H54 (cell line): ENCODE measurements at regions not wholly inside any gene's neighbourhood (a gene's known extent, or its start where the extent isn't known, plus 50 kb on each side); places are given as distances from the start of the nearest gene placed in this dataset.

Experiments used
- DNase-seq: peaks from one replicate; pipeline ENCODE4 v3.0.0; 2011; ENCODE audit warnings: low spot score, mixed read lengths; ENCODE audit not compliant: insufficient read length
- FAIRE-seq: peaks from 3 replicates; lab custom pipeline; 2011; peaks lifted over from hg19 to GRCh38; lab: Jason Lieb, UNC
- POLR2A ChIP-seq: IDR thresholded peaks from 2 replicates; pipeline ENCODE4 v1.6.1; 2011; ENCODE audit warnings: low read depth, mild to moderate bottlenecking, low read length

DNA sequence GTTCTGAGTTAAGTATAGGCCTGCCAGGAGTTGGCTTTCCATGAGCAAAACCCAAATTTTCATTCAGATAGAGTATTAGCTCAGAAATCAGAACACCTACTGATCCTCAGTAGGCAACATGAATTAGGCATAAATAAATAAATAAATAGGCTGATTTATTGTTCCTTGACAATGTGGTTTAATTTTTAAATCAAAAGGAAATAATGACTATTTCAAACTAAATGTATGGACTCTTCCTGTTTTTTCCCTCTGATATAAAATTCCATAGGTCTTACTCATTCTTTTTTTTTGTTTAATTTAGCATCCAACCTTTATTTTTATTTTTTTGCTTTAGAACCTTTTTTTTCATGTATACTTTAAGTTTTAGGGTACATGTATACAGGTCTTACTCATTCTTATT is 140.2 kb upstream of the ITGA6 start:
- no peak for FAIRE-seq
- TF ChIP-seq POLR2A, result no peak
- DNase-seq, result no peak

DNA sequence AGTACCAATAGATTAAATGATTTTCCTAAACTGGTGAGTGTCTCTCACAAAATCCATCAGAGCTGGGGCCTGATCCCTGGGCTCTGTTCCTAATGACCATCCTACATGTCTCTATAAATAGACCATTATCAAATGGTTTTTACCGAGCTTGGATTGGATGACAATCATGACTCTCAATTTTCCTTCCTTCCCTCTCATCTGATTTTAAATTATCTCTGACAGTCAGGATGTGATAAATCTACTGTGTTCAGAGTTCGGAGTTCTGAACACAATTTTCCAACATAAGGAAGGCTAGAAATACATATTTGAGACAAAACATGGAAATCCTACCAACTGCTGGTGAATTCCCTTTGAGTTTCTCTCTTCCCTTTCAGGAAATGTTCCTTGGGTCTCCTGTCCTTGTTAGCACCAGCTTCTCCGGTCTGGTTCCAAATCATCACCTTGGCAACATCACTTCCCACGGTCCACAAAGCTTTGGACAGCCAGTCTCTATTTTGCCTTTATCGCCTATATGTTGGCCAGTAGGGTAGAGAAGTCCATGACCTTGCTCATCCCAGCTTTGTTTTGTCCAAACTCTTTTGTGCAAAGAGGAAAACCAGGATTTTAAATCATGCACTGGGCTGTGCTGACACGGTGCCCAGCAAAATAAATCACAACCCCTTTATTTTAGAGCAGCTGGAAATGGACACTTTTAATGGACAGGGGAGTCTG is 139.6 kb upstream of the ITGA6 start:
- FAIRE-seq (no peak), DNase-seq (no peak)
- TF ChIP-seq POLR2A, result no peak

DNA sequence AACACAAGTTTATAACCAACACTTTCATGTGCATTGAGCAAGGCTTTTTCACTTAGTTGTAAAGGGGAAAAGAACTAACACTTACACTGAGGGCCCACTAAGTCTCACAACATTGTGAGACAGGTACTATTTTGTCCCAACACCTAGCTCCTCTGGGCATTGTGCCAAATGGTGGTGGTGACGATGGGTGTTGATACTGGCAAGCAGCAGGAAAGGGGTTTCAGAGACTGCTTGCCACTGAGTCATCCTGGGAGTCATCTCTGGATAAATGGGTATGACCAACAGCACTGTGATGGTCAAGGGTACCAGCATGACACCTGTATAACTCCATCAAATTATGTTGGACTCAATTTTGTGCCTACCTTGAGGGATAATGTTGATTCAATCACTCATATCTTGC is 138.8 kb upstream of the ITGA6 start:
- peak; percentile 26 for DNase-seq
- peak; percentile 65 for FAIRE-seq
- no peak for TF ChIP-seq POLR2A

- no peak for FAIRE-seq
- TF ChIP-seq POLR2A, result no peak
- DNase-seq, result no peak
These were observed 133.4 kb upstream of the ITGA6 start for GRCh38 chr2:172293952-172294351.

DNA sequence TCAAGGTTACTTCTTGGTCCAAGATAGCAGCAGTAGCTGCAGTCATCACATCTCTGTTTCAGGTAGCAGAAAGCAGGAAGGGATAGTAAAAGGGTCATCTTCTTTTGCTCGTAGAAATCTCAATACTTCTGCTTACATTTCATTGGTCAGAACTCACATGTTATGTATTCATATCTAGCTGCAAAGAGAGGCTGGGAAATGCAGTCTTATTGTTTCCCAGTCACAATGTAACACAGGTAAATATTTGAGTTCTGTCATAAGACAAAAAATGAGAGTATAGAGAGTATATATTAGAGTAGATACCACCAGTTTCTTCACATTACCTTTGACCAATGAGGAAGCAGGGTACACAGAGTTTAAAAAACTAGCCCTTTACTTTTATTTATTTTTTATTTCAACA is 132.4 kb upstream of the ITGA6 start:
- DNase-seq (no peak), FAIRE-seq (no peak)
- TF ChIP-seq POLR2A, result no peak

DNA sequence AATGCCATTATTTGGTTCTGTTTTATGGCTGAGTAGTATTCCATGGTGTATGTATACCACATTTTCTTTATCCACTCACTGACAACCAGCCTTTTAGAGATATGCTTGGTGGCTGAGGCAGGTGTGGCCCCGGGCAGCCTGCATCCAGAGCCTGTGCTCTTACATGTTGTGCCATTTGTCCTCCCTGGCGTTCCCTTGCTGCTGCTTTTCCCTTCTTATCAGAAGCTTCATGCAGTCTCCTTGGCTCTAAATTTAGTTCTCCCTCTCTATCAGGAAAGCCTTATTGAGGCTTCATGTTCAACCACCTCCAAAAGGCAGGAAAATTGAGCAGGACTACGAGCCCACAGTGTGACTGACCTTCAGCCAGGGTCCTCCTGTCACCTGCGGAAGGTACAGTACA is 131.7 kb upstream of the ITGA6 start:
- DNase-seq (no peak), FAIRE-seq (no peak)
- TF ChIP-seq POLR2A, result no peak

GRCh38 chr2:172296267-172297046 is 130.9 kb upstream of the ITGA6 start:
- DNase-seq, result no peak
- no peak for TF ChIP-seq POLR2A
- no peak for FAIRE-seq

DNA sequence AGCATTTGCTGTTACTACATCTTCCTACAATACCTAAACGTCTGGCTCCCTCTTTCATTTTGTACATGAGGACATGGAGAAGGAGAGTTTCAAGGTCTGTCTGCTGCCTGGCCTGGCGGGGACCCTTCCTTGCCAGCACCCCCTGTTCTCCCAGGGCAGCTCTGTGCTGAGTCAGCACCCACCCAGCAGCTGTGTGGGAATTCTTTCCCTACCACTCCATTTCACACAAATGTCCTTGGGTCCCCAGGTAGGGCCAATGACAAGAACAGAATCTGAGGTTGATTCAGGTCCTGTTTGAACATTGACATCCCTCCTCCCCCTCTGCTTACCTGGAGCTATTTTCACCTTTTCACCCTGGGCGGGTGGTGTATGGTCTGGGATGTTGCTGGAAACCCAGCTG is 129.9 kb upstream of the ITGA6 start:
- TF ChIP-seq POLR2A, result no peak
- no peak for DNase-seq
- no peak for FAIRE-seq

- DNase-seq, result no peak
- TF ChIP-seq POLR2A, result no peak
- FAIRE-seq, result no peak
These were observed 129.4 kb upstream of the ITGA6 start for GRCh38 chr2:172297950-172298349.

- TF ChIP-seq POLR2A, result no peak
- no peak for FAIRE-seq
- no peak for DNase-seq
These were observed 127.6 kb upstream of the ITGA6 start for GRCh38 chr2:172299741-172300140.

DNA sequence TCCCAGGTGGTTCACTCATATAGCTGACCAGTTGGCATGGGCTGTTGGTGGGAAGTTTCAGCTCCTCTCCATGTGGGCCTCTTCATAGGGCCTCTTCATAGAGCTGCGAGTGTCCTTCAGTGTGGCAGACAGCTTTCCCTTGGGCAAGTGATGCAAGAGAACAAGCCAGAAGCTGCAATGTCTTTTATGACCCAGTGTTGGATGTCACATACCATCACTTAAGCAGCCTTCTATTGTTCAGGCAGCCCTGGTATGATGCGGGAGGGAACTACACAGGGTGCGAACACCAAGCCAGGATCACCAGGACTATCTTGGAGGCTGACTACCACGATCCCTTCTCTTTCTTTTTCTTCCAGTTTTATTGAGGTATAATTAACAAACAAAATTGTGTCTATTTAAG is 126.5 kb upstream of the ITGA6 start:
- DNase-seq, result no peak
- no peak for FAIRE-seq
- no peak for TF ChIP-seq POLR2A

GRCh38 chr2:172305066-172305465 is 122.3 kb upstream of the ITGA6 start:
- DNase-seq (no peak), FAIRE-seq (no peak)
- no peak for TF ChIP-seq POLR2A

GRCh38 chr2:172307800-172308199 is 119.6 kb upstream of the ITGA6 start:
- no peak for TF ChIP-seq POLR2A
- DNase-seq, result no peak

DNA sequence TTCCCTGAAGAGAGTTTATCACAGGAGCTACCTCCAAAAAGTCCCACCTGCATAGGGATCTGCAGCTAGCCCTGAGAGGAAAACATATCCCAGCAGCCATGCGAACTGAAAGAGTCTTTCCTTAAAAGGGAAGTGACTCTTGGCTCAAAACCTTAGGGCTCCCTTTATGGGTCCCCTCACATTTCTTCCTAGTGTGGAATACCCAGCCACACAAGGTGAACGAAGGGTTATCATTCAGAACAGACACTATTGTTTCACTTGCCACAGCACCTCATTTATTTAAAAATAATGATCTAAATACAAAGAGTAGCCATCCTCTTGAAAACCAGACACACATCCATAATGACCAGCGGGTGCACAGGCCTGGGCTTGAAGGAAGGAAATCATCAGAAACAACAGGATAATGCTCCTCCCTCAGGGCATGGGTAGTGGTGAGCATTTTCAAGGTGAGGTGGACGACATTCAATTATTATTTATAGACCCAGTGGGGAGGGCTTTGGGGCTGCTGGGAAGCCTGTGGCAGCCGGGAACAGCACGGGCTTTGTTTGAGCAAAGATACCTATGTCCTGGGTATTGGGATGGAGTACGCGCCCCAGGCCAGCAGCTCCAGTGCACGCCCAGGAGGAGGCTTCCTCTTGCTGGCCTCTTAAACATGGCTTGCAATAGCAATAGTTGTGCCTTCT is 119.0 kb upstream of the ITGA6 start:
- DNase-seq (no peak), FAIRE-seq (no peak)
- no peak for TF ChIP-seq POLR2A

More at GRCh38 chr2:172307800-172308199, 119.6 kb upstream of the ITGA6 start:
- no peak for FAIRE-seq

DNA sequence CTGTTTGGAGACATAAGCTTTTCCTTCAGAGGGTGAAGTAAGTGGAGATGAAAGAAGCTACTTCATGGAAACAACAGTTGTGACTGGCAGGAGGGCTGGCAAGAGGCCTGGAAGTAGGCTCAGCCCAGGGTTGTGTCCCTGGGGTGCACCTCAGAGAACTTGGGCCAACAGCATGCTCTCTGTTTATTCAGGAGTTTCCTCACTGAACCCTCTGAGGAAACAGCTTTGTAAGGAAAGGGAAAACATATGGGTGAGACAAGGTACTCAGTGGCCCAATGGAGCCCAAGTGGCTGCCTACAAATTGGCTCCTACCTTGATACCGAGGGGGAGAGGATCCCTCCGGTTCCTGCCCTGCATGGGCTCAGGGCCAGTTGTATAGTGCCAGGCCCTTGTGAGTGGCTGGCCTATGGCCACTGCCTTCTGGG is 115.5 kb upstream of the ITGA6 start:
- DNase-seq (no peak), FAIRE-seq (no peak)
- TF ChIP-seq POLR2A, result no peak
